NCI-H2171 (cell line): ENCODE measurements at regions not wholly inside any gene's neighbourhood (a gene's known extent, or its start where the extent isn't known, plus 50 kb on each side); places are given as distances from the start of the nearest gene placed in this dataset.
"Not testable (repeated sequence)": the region's sequence is repeated elsewhere in the genome, so short reads cannot be mapped to it uniquely, and the experiment has no call there.

Experiments used
- DNase-seq: peaks from one replicate; lab custom pipeline; 2025; lab: John Stamatoyannopoulos, UW

DNA sequence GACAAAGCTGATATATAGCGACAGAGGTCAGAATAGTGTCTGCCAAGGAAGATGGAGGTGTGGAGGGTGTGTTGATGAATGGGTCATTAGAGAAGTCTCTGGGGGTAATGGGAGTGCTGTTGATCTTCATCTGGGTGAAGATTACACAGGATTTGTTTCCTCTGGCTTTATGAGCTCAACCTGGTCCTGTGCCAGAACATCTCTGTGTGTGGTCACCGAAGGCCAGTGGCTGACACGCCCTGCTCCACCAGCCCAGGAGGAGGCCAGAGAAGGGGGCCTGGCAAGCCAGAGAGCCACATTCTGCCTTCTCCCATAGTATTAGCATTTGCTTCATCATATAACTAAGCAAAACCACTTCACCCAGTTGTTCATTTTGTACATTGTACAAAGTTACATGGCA, 121.1 kb downstream of the ZNF621 start:
- no peak for DNase-seq

DNA sequence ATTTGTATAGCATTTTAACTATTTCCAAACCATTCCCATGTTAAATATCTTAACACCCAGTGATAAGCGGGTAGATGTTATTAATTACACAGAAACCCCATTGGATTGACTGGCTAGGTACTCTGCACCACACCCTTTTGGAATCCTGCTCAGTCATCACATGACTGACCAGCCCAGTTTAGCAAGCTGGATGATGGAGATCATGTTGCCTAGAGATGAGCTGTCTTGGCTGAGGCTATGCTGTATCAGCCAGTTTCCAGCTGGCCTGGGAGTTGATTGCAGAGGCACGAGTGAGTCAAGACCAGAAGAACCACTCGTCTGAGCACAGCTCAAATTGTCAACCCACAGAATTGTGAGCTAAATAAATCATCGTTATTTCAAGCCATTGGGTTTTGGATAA, 124.6 kb downstream of the ZNF621 start:
- DNase-seq: no peak

DNA sequence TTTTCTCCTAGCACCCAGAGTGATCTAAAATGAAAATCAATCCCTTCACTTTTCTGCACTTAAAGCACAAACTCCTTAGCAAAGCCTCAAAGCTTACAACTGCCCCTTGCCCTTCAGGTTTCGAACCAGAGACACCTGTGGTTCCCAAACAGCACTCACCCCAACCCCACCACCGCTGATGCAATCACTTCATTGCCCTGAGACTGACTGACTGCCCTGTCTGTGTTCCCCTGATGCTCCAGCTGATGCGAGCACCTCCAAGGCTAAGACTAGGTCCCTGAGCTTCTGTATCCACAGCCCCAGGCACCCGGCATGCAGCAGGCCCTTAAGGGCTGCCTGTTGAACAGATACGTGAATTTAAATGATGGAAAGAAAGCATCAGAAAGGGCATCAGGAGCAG, 127.3 kb downstream of the ZNF621 start:
- DNase-seq: no peak

DNA sequence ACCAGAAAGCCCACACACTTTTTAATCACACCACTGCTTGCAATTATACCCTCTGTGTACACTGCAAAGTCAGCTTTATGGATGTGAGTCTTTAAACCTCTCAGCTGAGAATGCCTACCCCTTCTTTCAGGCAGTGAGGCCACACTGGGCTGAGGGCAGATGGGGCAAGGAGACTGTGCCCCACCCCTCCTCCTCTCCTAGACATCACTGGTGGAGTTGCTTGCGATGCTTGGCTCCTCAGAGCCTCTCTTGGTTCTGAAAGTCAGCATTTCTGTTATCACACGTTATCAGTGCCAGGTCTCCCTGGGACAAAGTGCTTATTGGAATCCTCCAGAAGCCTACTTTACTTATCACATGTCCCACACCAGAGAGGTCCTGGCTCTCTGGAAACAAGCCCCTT, 128.2 kb downstream of the ZNF621 start:
- DNase-seq: no peak

DNA sequence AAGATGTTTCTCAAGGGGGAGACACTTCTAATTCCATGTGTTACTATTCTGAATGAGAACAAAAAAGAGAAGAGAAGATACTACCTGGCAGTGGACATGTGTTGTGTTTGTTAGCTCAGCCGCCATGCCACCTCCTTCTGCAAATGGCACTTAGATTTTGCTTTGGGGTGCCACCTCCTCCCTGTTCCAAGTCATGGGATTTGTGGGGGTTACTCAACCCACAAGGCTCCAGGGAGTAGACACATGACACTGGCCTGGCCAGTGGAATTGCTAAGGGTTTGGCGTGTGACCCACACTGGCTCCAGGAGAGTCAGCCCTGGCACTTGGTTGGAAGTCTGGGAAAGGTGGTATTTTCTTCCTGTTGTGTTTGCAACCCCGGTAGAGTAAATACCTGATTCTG, 129.1 kb downstream of the ZNF621 start:
- DNase-seq: no peak

DNA sequence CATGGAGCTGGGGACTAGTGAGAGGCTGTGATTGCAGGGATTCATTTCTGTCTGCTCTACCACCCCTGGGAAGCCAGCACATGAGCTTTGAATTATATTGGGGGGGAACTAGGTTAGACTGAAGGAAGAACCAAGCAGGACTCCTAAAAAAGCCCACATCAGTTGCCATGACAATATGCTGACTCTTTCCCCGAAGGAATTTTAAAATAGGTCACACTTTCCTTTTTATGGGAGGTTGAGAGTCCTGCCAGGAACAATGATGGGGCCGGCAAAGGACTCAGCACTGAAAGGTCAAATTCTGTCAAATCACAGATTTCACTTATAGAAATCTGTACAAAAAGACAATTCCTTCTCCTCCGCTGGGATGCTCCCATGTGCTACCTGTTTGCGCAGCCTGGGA, 130.8 kb downstream of the ZNF621 start:
- no peak for DNase-seq

DNA sequence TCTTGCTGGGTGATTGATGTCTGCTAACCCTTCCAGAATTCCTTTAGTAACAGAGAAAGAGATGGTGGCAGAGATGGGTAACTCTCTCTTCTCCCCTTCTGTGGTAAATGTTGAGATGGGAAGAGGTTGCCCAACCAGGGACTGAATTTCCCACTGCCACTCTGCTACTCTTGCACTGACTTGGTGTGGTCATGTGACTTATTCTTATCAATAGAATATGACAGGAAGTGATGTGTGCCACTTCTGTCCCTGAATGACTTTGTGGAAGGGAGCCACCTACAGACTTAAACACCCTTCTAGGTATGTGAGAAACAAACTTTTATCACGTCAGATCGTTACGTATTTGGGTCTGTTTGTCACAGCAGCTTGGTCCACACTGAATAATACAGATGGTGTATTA, 132.9 kb downstream of the ZNF621 start:
- no peak for DNase-seq

DNA sequence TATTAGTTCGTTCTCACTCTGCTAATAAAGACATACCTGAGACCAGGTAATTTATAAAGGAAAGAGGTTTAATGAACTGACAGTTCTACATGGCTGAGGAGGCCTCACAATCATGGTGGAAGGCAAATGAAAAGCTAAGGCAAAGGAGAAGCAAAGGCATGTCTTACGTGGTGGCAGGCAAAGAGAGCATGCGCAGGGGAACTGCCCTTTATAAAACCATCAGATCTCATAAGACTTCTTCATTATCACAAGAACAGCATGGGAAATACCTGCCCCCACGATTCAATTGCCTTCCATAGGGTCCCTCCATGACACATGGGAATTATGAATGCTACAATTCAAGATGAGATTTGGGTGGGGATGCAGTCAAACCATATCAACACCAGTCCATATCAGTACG, 133.5 kb downstream of the ZNF621 start:
- DNase-seq: no peak

DNA sequence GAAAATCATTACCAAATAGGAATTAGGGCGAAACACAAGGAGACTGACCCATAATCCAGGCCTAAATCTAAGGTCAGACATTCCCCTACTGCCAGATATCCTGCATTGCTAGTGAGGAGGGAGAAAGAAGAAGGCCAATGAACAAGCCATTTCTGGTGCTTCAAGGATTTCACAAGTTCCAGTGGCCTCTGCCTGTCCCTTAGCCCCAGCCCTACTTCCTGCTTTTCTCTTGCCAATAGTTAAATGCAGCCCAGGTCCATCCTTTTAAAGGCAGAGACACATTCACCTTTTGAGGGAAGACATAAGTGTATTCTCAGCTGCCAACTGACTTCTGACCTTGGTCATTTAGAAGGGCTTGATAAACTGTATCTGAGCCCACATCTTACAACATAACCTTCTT, 135.8 kb downstream of the ZNF621 start:
- no peak for DNase-seq

DNA sequence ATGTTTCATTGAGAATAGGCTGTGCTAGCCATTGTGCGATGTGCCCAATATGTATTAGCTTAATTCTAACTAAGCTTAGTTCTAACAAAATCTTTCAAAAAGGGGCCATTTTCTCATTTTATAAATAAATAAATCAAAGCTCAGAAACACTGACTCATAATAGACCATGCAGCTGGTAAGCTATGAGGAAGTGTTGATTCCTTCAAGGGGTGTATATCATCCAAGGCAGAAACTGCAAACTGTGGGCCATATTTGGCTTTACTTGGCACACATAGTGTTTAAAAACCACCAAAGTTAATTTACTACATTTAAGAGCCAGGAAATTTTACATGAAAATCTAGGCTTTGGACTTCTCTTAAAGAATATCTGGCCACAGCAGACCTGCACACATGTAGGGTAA, 136.5 kb downstream of the ZNF621 start:
- no peak for DNase-seq

DNA sequence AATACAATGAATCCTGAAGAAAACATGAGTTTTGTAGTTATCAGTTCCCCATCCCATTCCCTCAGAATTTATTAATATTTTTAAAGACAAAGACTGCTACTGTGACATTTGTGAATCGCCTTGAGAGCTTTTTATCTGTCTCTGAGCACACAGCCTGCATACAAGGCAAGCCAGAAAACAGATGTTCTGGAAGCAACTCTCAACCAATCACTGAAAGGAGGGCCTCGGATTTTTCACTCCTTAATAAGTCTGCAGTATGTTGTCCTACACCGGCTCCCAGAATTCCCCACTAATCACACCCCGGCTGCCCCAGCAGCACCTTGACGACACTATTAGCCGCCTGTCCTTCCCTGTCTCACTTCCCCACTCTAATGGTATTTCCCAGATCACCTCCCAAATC, 138.5 kb downstream of the ZNF621 start:
- DNase-seq: no peak

DNA sequence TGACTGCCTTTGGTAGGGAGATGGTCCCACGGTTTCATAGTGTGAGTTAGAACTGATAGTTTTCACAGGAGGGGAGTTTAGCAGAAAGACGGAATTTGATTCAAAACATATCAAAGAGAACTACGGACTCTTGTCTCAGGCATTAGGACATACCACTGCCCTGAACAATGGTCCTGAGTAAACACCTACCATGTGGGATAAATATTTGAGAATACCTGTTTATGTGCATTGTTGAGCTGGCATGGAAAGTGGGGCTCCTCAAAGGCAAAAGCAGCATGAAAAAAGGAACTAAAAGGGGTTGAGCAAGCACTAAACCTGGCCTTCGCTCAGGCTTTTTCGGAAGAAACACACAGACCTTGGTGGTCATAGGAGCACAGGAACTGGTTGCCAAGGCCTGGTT, 144.4 kb downstream of the ZNF621 start:
- no peak for DNase-seq

DNA sequence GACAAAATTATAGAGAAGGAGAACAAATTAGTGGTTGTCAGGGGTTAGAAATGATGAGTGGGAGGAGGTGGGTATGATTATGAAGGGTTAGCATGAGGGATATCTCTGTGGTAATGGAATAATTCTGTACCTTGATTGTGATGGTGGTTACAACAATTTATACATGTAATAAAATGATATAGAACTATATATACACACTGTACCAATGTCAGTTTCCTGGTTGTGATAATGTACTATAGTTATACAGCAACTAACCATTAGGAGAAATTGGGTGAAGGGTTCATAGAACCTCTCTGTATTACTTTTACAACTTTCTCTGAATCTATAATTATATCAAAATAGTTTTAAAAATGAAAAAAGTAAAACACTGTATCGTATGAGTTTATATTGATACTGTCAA, 148.1 kb downstream of the ZNF621 start:
- no peak for DNase-seq

DNA sequence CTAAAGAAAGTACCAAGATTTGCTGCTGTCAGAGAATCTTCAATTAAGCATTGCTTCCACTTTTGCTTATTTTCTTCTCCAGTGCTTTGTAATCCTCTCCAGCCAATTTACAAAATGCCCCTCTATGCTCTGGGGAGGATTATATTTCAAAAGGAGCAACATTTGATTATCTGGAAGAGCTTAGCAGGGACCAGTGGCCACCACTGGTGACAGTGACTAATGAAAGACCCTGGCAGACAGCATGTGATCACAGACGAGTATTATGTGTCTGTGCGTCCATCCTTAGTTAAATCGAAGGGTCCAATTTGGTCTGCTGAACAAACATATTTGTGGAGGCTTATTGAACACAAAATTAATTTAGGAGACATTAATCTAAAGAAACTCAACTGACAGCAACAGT, 152.6 kb downstream of the ZNF621 start:
- DNase-seq: no peak

DNA sequence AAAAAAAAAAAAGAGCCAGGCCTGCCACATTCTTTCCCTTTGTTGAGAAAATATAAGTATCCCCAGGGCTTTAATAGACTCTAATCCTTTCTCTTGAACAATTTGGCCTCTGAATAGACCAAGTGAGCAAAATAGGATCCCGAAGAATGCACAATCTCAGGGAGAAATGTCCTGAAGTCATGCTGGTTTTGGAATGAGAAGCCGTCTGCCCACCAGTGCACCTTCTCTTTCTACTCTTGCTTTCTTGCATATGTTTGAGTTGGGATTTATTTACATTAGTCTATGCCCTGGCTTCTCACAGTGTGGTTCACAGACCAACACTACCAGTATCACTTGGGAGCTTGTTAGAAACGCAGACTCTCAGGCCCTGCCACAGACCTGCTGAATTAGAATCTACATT, 153.0 kb downstream of the ZNF621 start:
- DNase-seq: no peak

DNA sequence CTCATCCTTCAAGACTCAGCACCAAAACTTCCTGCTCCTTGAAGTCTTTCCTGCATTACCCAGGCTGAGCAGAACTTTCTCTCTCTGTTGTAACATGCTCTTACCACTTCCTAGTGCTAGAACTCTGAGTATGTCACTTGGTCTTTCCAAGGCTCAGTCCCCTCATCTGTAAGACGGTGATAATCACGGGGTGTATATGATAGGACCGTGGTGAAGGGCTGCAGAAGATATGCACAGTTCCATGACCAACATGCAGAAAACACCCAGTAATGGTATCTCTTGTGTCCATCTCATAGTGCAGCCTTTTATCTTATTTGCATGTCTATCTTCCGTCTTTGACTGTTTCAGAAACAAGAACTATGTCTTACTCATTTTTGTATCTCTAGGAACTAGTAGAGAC, 154.5 kb downstream of the ZNF621 start:
- no peak for DNase-seq

DNA sequence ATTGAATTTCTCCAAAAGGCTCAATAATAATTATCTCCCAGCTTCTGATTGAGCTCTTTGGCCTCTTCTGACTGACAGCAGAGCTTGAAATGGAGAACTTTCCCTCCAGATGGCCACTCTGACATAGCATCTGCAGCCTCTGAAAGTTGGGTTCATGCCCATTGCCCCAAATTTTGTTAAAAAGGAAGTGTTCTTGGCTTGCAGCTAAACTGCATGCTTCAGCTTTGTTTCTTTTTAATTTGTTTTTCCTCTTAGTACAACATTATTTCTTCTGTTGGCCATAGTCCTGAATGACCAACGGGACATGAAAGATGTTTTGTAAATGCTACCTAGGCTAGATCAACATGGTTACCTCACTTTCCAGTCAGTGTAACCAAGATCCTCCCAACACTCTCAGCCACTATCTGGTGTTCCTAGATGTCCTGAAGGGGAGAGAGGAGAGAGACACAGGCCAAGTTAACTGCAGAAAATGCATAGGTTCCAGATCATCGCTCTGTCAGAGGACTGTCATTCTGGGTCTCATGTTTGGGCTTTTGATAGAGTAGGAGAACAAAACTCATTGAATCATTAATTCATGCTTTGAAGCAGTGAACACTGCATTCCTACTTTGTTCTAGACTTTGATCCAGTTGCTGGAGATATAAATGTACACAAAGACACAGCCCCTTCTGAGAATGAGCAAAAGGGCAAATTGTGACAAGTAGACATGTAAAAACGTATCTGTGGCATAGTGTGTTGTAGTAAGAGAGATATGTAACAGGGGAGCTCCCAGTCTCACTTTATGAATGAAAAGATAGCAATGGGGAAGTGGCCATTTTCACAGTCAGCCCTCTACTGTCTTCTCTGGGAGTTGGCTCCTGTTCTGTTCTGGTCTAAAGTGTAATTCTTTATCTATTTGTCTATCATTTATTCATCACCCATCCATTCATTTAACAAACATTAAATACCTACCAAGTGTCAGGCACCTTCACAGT, 156.2 kb downstream of the ZNF621 start:
- DNase-seq: no peak

DNA sequence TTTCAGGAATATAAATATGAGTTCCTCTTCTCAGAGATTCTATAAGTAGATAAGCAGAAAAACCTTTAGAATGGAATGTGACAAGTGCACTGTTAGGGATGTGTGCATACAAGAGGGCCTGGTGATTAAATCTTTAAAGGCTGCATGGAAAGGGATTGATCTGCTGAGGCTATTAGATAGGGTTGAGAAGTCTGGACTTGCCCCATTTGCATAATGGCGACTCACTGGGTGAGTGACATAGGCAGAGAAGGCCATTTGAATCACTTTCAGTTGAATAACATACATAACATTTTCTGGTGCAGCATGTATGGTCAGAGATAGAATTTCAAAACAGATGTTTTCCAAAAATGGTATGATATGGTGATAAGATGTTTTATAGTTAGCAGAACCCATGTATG, 156.9 kb downstream of the ZNF621 start:
- peak; percentile 5 for DNase-seq

DNA sequence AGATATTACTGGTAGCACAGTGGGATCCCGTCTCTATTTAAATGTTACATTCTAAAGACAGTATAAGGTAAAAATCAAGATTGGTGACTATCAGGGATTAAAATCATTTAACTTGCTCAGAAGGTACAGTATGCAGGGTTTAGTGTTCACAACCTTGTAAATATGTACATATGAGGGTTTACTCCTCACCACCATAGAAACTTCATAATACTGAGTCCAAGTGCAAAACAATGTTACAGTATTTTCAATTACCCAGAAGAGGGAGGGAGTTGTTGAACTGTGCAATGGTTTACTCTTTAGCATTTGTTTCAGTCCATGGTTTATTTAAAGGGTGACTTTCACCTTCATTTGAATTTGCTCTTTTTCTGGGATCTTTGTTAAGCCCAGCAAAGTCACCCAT, 165.1 kb downstream of the ZNF621 start:
- no peak for DNase-seq

DNA sequence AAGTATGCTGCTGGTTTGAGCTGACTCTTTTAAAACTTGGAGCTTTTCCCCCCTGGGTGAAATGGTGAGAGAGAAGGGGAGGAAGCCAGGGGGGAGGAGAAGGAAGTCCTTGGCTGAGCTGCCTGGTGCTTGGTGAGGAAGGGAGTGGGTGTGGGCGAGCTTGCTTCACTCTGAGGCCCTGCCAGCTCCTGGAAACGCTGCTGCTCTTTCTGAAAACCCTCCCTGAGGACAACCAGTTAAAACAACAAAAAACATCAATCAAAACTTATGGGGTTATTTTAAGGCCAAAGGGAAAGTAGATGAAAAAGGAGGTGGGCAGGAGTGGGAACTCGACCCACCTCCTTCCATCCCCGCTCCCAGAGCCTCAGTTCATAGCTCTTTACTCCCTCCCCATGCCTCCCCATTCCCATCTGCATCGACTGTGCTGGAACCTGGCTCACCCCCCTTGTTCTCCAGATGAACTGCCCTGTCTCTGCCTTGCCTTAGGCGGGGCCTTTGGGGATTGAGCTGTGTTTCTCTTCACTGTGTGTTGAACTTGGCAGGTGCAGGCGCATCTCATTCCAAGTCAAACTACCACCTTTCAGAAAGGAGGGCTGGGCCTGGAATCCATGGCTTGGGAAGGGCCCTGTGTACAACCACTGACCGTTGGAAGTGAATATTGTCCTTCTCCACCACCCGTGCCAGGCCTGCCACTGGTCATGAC, 166.1 kb downstream of the ZNF621 start:
- no peak for DNase-seq

DNA sequence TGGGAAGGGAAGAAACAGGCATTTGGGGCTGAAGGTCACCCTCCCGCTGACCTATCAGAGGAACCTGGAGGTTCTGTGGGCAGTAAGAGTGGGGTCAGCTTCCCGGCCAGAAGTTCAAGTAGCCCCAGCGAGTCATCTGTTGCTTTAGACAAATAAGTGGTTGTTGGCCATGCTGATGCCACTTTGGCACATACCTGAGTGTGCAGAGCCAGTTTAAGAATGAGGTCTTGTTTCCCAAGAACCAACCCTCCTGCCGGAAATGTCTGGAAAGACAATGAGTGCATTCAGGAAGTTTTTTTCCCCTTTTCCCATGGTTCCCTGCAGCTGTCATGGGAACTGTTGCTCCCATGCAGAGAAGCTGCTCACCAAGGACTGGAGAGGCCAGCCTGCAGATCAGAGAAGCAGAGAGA, 166.7 kb downstream of the ZNF621 start:
- no peak for DNase-seq

DNA sequence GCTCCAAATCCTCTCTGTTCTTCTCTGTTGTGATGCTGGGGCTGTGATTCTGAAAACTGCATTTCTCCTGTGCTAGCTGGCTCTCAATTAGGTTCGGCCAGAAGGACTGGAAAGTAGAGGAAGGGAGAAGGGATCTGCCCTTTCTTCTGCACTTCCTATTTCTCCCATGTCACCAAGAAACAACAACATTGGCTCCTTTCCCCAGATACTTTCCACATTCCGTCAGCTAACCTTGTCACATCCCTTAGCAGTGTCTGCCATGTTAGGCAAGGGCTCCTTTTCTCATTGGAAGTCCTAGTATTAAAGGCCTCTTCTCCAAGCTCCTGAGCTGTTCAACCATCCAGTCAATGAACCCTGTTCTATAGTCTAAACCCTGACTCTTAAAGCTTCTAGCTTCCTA, 171.1 kb downstream of the ZNF621 start:
- DNase-seq: no peak

DNA sequence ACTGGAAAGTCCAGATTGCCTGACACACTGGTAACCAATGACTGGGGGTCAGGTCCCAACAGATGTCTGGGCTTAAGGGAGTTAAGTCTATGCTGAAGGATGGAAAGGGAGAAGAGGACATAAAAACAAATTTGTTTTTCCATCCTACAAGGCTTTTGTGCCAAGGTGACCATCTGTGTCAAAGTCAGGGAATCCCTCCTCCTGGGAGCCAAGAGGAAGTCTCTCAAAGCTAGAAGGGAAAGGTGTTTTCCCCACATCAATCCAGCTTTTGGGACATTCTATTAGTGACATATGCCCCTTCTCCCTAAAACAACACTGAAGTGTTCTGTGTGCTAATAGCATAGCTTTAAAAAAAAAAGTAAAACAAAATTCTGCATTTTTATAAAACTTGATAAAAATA, 173.9 kb downstream of the ZNF621 start:
- DNase-seq: not testable (repeated sequence)
